WTC11 (cell line): ENCODE measurements at regions not wholly inside any gene's neighbourhood (a gene's known extent, or its start where the extent isn't known, plus 50 kb on each side); places are given as distances from the start of the nearest gene placed in this dataset.

Source experiments
- ATAC-seq: fragments of 200-7000 bp; cut with Tn5 transposase; 2 replicates; pipeline ENCODE4 v1.10.0; 2021; ENCODE audit warnings: mild to moderate bottlenecking, moderate library complexity
- CTCF ChIA-PET: fragments of 300-600 bp; sonication (Branson Sonifier 250); formaldehyde crosslinking; loops from one replicate; lab custom pipeline; 2021; ENCODE audit warnings: antibody characterized with exemption; lab: Charles Lee
- POLR2A ChIA-PET: fragments of 350-600 bp; sonication (Branson Sonifier 250); formaldehyde crosslinking; loops from one replicate; lab custom pipeline; 2021; ENCODE audit warnings: antibody characterized with exemption; lab: Charles Lee
- DNase-seq: peaks from one replicate; pipeline ENCODE4 v3.0.0; 2021; ENCODE audit warnings: low spot score
- H3K27ac Mint-ChIP-seq: 2 replicates; pipeline ENCODE4 v1.8.0; 2021; ENCODE audit warnings: mixed read lengths
- H3K27me3 Mint-ChIP-seq: 2 replicates; pipeline ENCODE4 v1.8.0; 2021; ENCODE audit warnings: low read depth, mild to moderate bottlenecking, moderate library complexity, mixed read lengths
- H3K36me3 Mint-ChIP-seq: 2 replicates; pipeline ENCODE4 v1.8.0; 2021; ENCODE audit warnings: mixed read lengths
- H3K4me1 Mint-ChIP-seq: 2 replicates; pipeline ENCODE4 v1.8.0; 2022; ENCODE audit warnings: mixed read lengths
- H3K4me3 Mint-ChIP-seq: 2 replicates; pipeline ENCODE4 v1.8.0; 2021; ENCODE audit warnings: mild to moderate bottlenecking, moderate library complexity, mixed read lengths
- H3K9me3 Mint-ChIP-seq: 2 replicates; pipeline ENCODE4 v1.8.0; 2021; ENCODE audit warnings: mixed read lengths
- ATF6 ChIP-seq: sonication (generic); formaldehyde crosslinking; IDR thresholded peaks from 2 replicates; pipeline ENCODE4 v1.8.1; 2023; ENCODE audit warnings: mild to moderate bottlenecking, missing genetic modification reagents
- CREB1 ChIP-seq: sonication (generic); formaldehyde crosslinking; IDR thresholded peaks from 2 replicates; pipeline ENCODE4 v1.8.0; 2023; ENCODE audit warnings: mild to moderate bottlenecking, missing genetic modification reagents
- CTCF ChIP-seq: fragments of 200-600 bp; IDR thresholded peaks from 2 replicates; pipeline ENCODE4 v1.8.0; 2022; ENCODE audit warnings: antibody characterized with exemption
- FOXP1 ChIP-seq: sonication (generic); formaldehyde crosslinking; IDR thresholded peaks from 2 replicates; pipeline ENCODE4 v1.8.0; 2022; ENCODE audit warnings: missing genetic modification reagents, mild to moderate bottlenecking, moderate library complexity, borderline replicate concordance
- FOXP4 ChIP-seq: sonication (generic); formaldehyde crosslinking; IDR thresholded peaks from 2 replicates; pipeline ENCODE4 v1.8.0; 2022; ENCODE audit warnings: mild to moderate bottlenecking, missing genetic modification reagents
- GRHL2 ChIP-seq: fragments of 250-450 bp; sonication (Bioruptor Pico); IDR thresholded peaks from 2 replicates; pipeline ENCODE4 v1.8.0; 2022; ENCODE audit warnings: mild to moderate bottlenecking, moderate library complexity; ENCODE audit not compliant: insufficient replicate concordance, severe bottlenecking
- MLX ChIP-seq: sonication (generic); formaldehyde crosslinking; IDR thresholded peaks from 2 replicates; pipeline ENCODE4 v1.8.1; 2023; ENCODE audit warnings: mild to moderate bottlenecking, missing genetic modification reagents, moderate library complexity
- NR2C2 ChIP-seq: sonication (generic); formaldehyde crosslinking; IDR thresholded peaks from 2 replicates; pipeline ENCODE4 v1.8.0; 2022; ENCODE audit warnings: mild to moderate bottlenecking, missing genetic modification reagents
- PRRX2 ChIP-seq: fragments of 250-450 bp; sonication (Bioruptor Pico); IDR thresholded peaks from 2 replicates; pipeline ENCODE4 v1.8.0; 2021; ENCODE audit warnings: mild to moderate bottlenecking
- RELA ChIP-seq: sonication (generic); formaldehyde crosslinking; IDR thresholded peaks from 2 replicates; pipeline ENCODE4 v1.8.1; 2022; ENCODE audit warnings: missing genetic modification reagents, mild to moderate bottlenecking, borderline replicate concordance
- TCF7 ChIP-seq: sonication (generic); formaldehyde crosslinking; IDR thresholded peaks from 2 replicates; pipeline ENCODE4 v1.8.0; 2022; ENCODE audit warnings: mild to moderate bottlenecking, low read depth, missing genetic modification reagents, moderate library complexity
- TEAD1 ChIP-seq: sonication (generic); formaldehyde crosslinking; IDR thresholded peaks from 2 replicates; pipeline ENCODE4 v1.8.0; 2022; ENCODE audit warnings: mild to moderate bottlenecking, missing genetic modification reagents
- ZNF121 ChIP-seq: sonication (generic); formaldehyde crosslinking; IDR thresholded peaks from 2 replicates; pipeline ENCODE4 v1.8.0; 2023; ENCODE audit warnings: missing genetic modification reagents
- ZNF138 ChIP-seq: sonication (generic); formaldehyde crosslinking; conservative IDR thresholded peaks from 2 replicates; pipeline ENCODE4 v1.8.1; 2022; ENCODE audit warnings: mild to moderate bottlenecking, moderate library complexity, missing genetic modification reagents
- ZNF232 ChIP-seq: sonication (generic); formaldehyde crosslinking; IDR thresholded peaks from 2 replicates; pipeline ENCODE4 v1.8.0; 2022; ENCODE audit warnings: mild to moderate bottlenecking, missing genetic modification reagents
- TF ChIP-seq, protein P1 (sequence below): sonication (generic); formaldehyde crosslinking; IDR thresholded peaks from 2 replicates; pipeline ENCODE4 v1.8.1; 2023; ENCODE audit warnings: mild to moderate bottlenecking, missing genetic modification reagents, borderline replicate concordance
- TF ChIP-seq, protein P2 (sequence below): sonication (generic); formaldehyde crosslinking; conservative IDR thresholded peaks from 2 replicates; pipeline ENCODE4 v1.8.1; 2023; ENCODE audit warnings: mild to moderate bottlenecking, low read depth, missing genetic modification reagents, moderate library complexity
- TF ChIP-seq, protein P3 (sequence below): sonication (generic); formaldehyde crosslinking; conservative IDR thresholded peaks from 2 replicates; pipeline ENCODE4 v1.8.1; 2022; ENCODE audit warnings: mild to moderate bottlenecking, missing genetic modification reagents

GRCh38 chr4:53732661-53733060, 141.4 kb upstream of the LNX1 start:
- no peak for TF ChIP-seq FOXP1 (CRISPR knock-in tag)
- no peak for TF ChIP-seq ZNF138 (CRISPR knock-in tag)
- TF ChIP-seq PRRX2 (CRISPR knock-in tag) = no peak
- no peak for TF ChIP-seq CTCF
- TF ChIP-seq, protein P1, sequence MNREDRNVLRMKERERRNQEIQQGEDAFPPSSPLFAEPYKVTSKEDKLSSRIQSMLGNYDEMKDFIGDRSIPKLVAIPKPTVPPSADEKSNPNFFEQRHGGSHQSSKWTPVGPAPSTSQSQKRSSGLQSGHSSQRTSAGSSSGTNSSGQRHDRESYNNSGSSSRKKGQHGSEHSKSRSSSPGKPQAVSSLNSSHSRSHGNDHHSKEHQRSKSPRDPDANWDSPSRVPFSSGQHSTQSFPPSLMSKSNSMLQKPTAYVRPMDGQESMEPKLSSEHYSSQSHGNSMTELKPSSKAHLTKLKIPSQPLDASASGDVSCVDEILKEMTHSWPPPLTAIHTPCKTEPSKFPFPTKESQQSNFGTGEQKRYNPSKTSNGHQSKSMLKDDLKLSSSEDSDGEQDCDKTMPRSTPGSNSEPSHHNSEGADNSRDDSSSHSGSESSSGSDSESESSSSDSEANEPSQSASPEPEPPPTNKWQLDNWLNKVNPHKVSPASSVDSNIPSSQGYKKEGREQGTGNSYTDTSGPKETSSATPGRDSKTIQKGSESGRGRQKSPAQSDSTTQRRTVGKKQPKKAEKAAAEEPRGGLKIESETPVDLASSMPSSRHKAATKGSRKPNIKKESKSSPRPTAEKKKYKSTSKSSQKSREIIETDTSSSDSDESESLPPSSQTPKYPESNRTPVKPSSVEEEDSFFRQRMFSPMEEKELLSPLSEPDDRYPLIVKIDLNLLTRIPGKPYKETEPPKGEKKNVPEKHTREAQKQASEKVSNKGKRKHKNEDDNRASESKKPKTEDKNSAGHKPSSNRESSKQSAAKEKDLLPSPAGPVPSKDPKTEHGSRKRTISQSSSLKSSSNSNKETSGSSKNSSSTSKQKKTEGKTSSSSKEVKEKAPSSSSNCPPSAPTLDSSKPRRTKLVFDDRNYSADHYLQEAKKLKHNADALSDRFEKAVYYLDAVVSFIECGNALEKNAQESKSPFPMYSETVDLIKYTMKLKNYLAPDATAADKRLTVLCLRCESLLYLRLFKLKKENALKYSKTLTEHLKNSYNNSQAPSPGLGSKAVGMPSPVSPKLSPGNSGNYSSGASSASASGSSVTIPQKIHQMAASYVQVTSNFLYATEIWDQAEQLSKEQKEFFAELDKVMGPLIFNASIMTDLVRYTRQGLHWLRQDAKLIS (CRISPR knock-in tag) = no peak
- no peak for TF ChIP-seq FOXP4 (CRISPR knock-in tag)
- no peak for TF ChIP-seq MLX
- no peak for TF ChIP-seq RELA (CRISPR knock-in tag)
- TF ChIP-seq TEAD1 (CRISPR knock-in tag) = no peak
- TF ChIP-seq ATF6 = no peak
- TF ChIP-seq, protein P2, sequence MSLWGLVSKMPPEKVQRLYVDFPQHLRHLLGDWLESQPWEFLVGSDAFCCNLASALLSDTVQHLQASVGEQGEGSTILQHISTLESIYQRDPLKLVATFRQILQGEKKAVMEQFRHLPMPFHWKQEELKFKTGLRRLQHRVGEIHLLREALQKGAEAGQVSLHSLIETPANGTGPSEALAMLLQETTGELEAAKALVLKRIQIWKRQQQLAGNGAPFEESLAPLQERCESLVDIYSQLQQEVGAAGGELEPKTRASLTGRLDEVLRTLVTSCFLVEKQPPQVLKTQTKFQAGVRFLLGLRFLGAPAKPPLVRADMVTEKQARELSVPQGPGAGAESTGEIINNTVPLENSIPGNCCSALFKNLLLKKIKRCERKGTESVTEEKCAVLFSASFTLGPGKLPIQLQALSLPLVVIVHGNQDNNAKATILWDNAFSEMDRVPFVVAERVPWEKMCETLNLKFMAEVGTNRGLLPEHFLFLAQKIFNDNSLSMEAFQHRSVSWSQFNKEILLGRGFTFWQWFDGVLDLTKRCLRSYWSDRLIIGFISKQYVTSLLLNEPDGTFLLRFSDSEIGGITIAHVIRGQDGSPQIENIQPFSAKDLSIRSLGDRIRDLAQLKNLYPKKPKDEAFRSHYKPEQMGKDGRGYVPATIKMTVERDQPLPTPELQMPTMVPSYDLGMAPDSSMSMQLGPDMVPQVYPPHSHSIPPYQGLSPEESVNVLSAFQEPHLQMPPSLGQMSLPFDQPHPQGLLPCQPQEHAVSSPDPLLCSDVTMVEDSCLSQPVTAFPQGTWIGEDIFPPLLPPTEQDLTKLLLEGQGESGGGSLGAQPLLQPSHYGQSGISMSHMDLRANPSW (CRISPR knock-in tag) = no peak
- no peak for TF ChIP-seq GRHL2 (CRISPR knock-in tag)
- TF ChIP-seq, protein P3, sequence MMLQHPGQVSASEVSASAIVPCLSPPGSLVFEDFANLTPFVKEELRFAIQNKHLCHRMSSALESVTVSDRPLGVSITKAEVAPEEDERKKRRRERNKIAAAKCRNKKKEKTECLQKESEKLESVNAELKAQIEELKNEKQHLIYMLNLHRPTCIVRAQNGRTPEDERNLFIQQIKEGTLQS = no peak
- no peak for TF ChIP-seq CREB1 (CRISPR knock-in tag)
- no peak for TF ChIP-seq ZNF232
- no peak for TF ChIP-seq NR2C2
- no peak for TF ChIP-seq TCF7
- no peak for TF ChIP-seq ZNF121 (CRISPR knock-in tag)

More at GRCh38 chr4:53732661-53733060, 141.4 kb upstream of the LNX1 start:
- no peaks in the 10 kb centered on the region; the same call in 1 of the 2 replicates for H3K27me3 Mint-ChIP-seq
- H3K27ac Mint-ChIP-seq = no peak overlapping the region
- CTCF ChIA-PET = no interaction called here
- POLR2A ChIA-PET = no interaction called here
- DNase-seq (no peak), ATAC-seq (no peak)
- H3K4me3 Mint-ChIP-seq = no peak overlapping the region
- no peaks in the 10 kb centered on the region for H3K36me3 Mint-ChIP-seq
- peaks cover 3% of the 10 kb centered on the region for H3K9me3 Mint-ChIP-seq
- H3K4me1 Mint-ChIP-seq = no peaks in the 10 kb centered on the region
